Right atrium auricular region (tissue), 2 donors: ENCODE measurements at regions not wholly inside any gene's neighbourhood (a gene's known extent, or its start where the extent isn't known, plus 50 kb on each side); places are given as distances from the start of the nearest gene placed in this dataset.

Source experiments
- DNase-seq: peaks from one replicate; pipeline ENCODE4 v3.0.0-alpha.2; 2019; ENCODE audit warnings: low spot score
- H3K27ac ChIP-seq, 2 donors: fragments of 200-600 bp; sonication (generic); 1 replicate in 1 of 2; 2 replicates in 1 of 2; pipeline ENCODE4 v1.5.1; 2016 to 2019
- H3K27me3 ChIP-seq, 2 donors: fragments of 200-600 bp; sonication (generic); one replicate each; pipeline versions ENCODE4 v1.5.1 to v1.6.0; 2017 to 2019
- H3K36me3 ChIP-seq: fragments of 200-600 bp; sonication (generic); one replicate; pipeline ENCODE4 v1.5.1; 2016
- H3K4me1 ChIP-seq, 2 donors: fragments of 200-600 bp; sonication (generic); one replicate each; pipeline versions ENCODE4 v1.5.1 to v1.6.0; 2017 to 2019
- H3K4me3 ChIP-seq, 2 donors: fragments of 200-600 bp; sonication (generic); 1 replicate in 1 of 2; 2 replicates in 1 of 2; pipeline ENCODE4 v1.5.1; 2017 to 2019; ENCODE audit warnings: mild to moderate bottlenecking in 1 of 2, moderate library complexity in 1 of 2
- H3K9me3 ChIP-seq, 2 donors: fragments of 200-600 bp; sonication (generic); one replicate each; pipeline ENCODE4 v1.5.1; 2019
- TF ChIP-seq, protein P1 (sequence below), 2 donors: fragments of 200-600 bp; sonication (generic); IDR thresholded peaks; one replicate each; pipeline ENCODE4 v1.5.1; 2019; ENCODE audit warnings: antibody characterized with exemption in 2 of 2

GRCh38 chr1:82823876-82824275 is 1023.1 kb downstream of the ADGRL2 start:
- TF ChIP-seq, protein P1, sequence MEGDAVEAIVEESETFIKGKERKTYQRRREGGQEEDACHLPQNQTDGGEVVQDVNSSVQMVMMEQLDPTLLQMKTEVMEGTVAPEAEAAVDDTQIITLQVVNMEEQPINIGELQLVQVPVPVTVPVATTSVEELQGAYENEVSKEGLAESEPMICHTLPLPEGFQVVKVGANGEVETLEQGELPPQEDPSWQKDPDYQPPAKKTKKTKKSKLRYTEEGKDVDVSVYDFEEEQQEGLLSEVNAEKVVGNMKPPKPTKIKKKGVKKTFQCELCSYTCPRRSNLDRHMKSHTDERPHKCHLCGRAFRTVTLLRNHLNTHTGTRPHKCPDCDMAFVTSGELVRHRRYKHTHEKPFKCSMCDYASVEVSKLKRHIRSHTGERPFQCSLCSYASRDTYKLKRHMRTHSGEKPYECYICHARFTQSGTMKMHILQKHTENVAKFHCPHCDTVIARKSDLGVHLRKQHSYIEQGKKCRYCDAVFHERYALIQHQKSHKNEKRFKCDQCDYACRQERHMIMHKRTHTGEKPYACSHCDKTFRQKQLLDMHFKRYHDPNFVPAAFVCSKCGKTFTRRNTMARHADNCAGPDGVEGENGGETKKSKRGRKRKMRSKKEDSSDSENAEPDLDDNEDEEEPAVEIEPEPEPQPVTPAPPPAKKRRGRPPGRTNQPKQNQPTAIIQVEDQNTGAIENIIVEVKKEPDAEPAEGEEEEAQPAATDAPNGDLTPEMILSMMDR (IDR thresholded peaks at IDR 0.05), result no peak
- Histone ChIP-seq H3K4me3 (no peak overlapping the region), H3K27ac (no peak overlapping the region), H3K36me3 (no peaks in the 10 kb centered on the region), H3K4me1 (no peaks in the 10 kb centered on the region), H3K9me3 (no peaks in the 10 kb centered on the region), H3K27me3 (no peaks in the 10 kb centered on the region)
- no peak for DNase-seq

GRCh38 chr1:82820816-82821215 is 1020.1 kb downstream of the ADGRL2 start:
- Histone ChIP-seq H3K9me3 (no peaks in the 10 kb centered on the region), H3K4me1 (no peaks in the 10 kb centered on the region), H3K27me3 (no peaks in the 10 kb centered on the region), H3K27ac (no peak overlapping the region), H3K4me3 (no peak overlapping the region), H3K36me3 (no peaks in the 10 kb centered on the region)
- no peak for DNase-seq
- TF ChIP-seq, protein P1 (IDR thresholded peaks at IDR 0.05), result no peak

- no peak overlapping the region for H3K27ac ChIP-seq
- no peaks in the 10 kb centered on the region for H3K27me3 ChIP-seq
- no peak for DNase-seq
- TF ChIP-seq, protein P1 (IDR thresholded peaks at IDR 0.05), result no peak
- no peak overlapping the region for H3K4me3 ChIP-seq
- no peaks in the 10 kb centered on the region for H3K4me1 ChIP-seq
- H3K9me3 ChIP-seq, result no peaks in the 10 kb centered on the region
- H3K36me3 ChIP-seq, result no peaks in the 10 kb centered on the region
Measured at GRCh38 chr1:82819234-82819633, 1018.5 kb downstream of the ADGRL2 start.

DNA sequence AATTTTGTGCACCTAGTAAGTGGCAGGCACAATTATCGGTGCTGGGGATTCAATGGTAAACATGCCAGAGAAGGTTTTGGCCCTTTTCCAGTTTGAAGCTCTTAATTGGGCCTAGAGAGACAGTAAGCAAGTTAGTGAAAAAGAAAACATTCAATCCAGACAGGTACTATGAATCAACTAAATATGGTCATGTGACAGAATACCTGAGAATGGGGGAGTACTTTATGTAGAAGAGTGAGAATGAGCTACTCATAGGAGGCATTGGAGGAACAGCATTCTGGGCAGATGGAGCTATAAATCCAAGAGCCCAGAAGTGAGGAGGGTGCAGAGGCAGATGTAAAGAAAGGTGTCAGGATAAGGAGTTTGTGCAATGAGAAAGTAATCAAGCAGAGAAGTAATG is 1017.9 kb downstream of the ADGRL2 start:
- TF ChIP-seq, protein P1 (IDR thresholded peaks at IDR 0.05), result no peak
- Histone ChIP-seq H3K36me3 (no peaks in the 10 kb centered on the region), H3K27ac (no peak overlapping the region), H3K27me3 (no peaks in the 10 kb centered on the region), H3K4me1 (no peaks in the 10 kb centered on the region), H3K4me3 (no peak overlapping the region), H3K9me3 (no peaks in the 10 kb centered on the region)
- no peak for DNase-seq

DNA sequence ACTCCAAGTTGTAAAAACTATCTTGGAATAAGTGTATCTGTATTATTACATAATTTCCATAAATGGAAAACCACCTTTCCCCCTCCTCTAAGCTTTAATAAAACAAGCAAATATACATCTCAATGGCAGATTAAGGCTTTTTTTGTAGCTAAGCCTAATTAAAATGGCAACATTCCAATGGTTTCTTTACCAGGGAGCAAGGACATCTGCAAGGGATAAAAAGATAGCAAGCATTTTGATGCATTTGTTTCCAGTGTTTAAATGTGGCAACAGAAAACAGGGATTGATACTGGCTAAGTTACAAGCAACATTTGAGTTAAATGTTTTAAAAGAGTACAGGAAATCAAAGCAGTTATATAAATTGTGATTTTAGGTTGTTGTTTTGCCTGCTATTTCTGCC is 1012.7 kb downstream of the ADGRL2 start:
- TF ChIP-seq, protein P1 (IDR thresholded peaks at IDR 0.05), result no peak
- Histone ChIP-seq H3K36me3 (no peaks in the 10 kb centered on the region), H3K27ac (no peak overlapping the region), H3K4me1 (no peaks in the 10 kb centered on the region), H3K4me3 (no peak overlapping the region), H3K27me3 (no peaks in the 10 kb centered on the region), H3K9me3 (no peaks in the 10 kb centered on the region)
- DNase-seq, result no peak

- no peak overlapping the region for H3K27ac ChIP-seq
- H3K36me3 ChIP-seq, result no peaks in the 10 kb centered on the region
- no peaks in the 10 kb centered on the region for H3K4me1 ChIP-seq
- no peak overlapping the region for H3K4me3 ChIP-seq
- TF ChIP-seq, protein P1 (IDR thresholded peaks at IDR 0.05), result no peak
- H3K27me3 ChIP-seq, result no peaks in the 10 kb centered on the region
- no peak for DNase-seq
- H3K9me3 ChIP-seq, result no peaks in the 10 kb centered on the region
Measured at GRCh38 chr1:82810601-82811000, 1009.9 kb downstream of the ADGRL2 start.
